Limb (tissue), 2 donors: ENCODE measurements at regions not wholly inside any gene's neighbourhood (a gene's known extent, or its start where the extent isn't known, plus 50 kb on each side); places are given as distances from the start of the nearest gene placed in this dataset.
"Not testable (repeated sequence)": the region's sequence is repeated elsewhere in the genome, so short reads cannot be mapped to it uniquely, and the experiment has no call there.

Source experiments
- DNase-seq, 2 donors: peaks; one replicate each; pipeline ENCODE4 v3.0.0-alpha.2; 2016; ENCODE audit errors: extremely low spot score in 2 of 2

- not testable (repeated sequence) for DNase-seq
Measured at GRCh38 chr21:6483645-6484044, 4037.7 kb upstream of the TPTE start.

- not testable (repeated sequence) for DNase-seq
Measured at GRCh38 chr21:6486821-6487220, 4034.6 kb upstream of the TPTE start.

GRCh38 chr21:6492691-6493090 lies 4028.7 kb upstream of the TPTE start:
- not testable (repeated sequence) for DNase-seq

- DNase-seq, result not testable (repeated sequence)
Measured at GRCh38 chr21:6493957-6494356, 4027.4 kb upstream of the TPTE start.

GRCh38 chr21:6496356-6496755 lies 4025.0 kb upstream of the TPTE start:
- not testable (repeated sequence) for DNase-seq

- peak in 1 of 2 donors; percentile 53 for DNase-seq
Measured at GRCh38 chr21:6498716-6499115, 4022.7 kb upstream of the TPTE start.

GRCh38 chr21:6499128-6499826 lies 4022.1 kb upstream of the TPTE start:
- DNase-seq, result not testable (repeated sequence)

- not testable (repeated sequence) for DNase-seq
Measured at GRCh38 chr21:6499866-6500265, 4021.5 kb upstream of the TPTE start.

- not testable (repeated sequence) for DNase-seq
Measured at GRCh38 chr21:6500681-6501080, 4020.7 kb upstream of the TPTE start.

GRCh38 chr21:6506167-6506894 lies 4015.1 kb upstream of the TPTE start:
- not testable (repeated sequence) for DNase-seq

GRCh38 chr21:6507632-6508031 lies 4013.8 kb upstream of the TPTE start:
- DNase-seq, result not testable (repeated sequence)

- not testable (repeated sequence) for DNase-seq
Measured at GRCh38 chr21:6521777-6522176, 3999.6 kb upstream of the TPTE start.

- not testable (repeated sequence) for DNase-seq
Measured at GRCh38 chr21:6526213-6526612, 3995.2 kb upstream of the TPTE start.

GRCh38 chr21:6530655-6531054 lies 3990.7 kb upstream of the TPTE start:
- not testable (repeated sequence) for DNase-seq

- DNase-seq, result not testable (repeated sequence)
Measured at GRCh38 chr21:6533261-6533660, 3988.1 kb upstream of the TPTE start.

GRCh38 chr21:6538320-6538719 lies 3983.1 kb upstream of the TPTE start:
- not testable (repeated sequence) for DNase-seq

- not testable (repeated sequence) for DNase-seq
Measured at GRCh38 chr21:6539688-6540087, 3981.7 kb upstream of the TPTE start.

- DNase-seq, result not testable (repeated sequence)
Measured at GRCh38 chr21:6541036-6541435, 3980.3 kb upstream of the TPTE start.

GRCh38 chr21:6545288-6545687 lies 3976.1 kb upstream of the TPTE start:
- DNase-seq, result not testable (repeated sequence)

- not testable (repeated sequence) for DNase-seq
Measured at GRCh38 chr21:6551045-6551444, 3970.3 kb upstream of the TPTE start.

- DNase-seq, result not testable (repeated sequence)
Measured at GRCh38 chr21:6553505-6554376, 3967.6 kb upstream of the TPTE start.
